DND-41 (cell line): ENCODE measurements at regions not wholly inside any gene's neighbourhood (a gene's known extent, or its start where the extent isn't known, plus 50 kb on each side); places are given as distances from the start of the nearest gene placed in this dataset.
A peak's percentile ranks its signal among the peaks of the same experiment; 100 is the strongest.

Source experiments
- ATAC-seq: fragments of 200-7000 bp; cut with Tn5 transposase; 3 replicates; pipeline ENCODE4 v1.9.1; 2021; ENCODE audit warnings: low read depth; ENCODE audit not compliant: insufficient read depth
- DNase-seq: peaks from one replicate; pipeline ENCODE4 v3.0.0-alpha.2; 2020
- H2AFZ ChIP-seq: 2 replicates; pipeline ENCODE4 v1.6.0; 2012; ENCODE audit warnings: low read depth, low read length
- H3K27ac ChIP-seq: 2 replicates; pipeline ENCODE4 v1.5.1; 2012; ENCODE audit warnings: low read length, inconsistent platforms
- H3K27me3 ChIP-seq: fragments of 200-600 bp; sonication (generic); 2 replicates; pipeline ENCODE4 v1.6.0; 2012; ENCODE audit warnings: low read length, mild to moderate bottlenecking, inconsistent platforms; ENCODE audit not compliant: insufficient read depth, poor library complexity
- H3K36me3 ChIP-seq: 2 replicates; pipeline ENCODE4 v1.5.1; 2012; ENCODE audit warnings: low read length, inconsistent platforms; ENCODE audit not compliant: insufficient read depth
- H3K4me1 ChIP-seq: 2 replicates; pipeline ENCODE4 v1.5.1; 2012; ENCODE audit warnings: mild to moderate bottlenecking, low read length; ENCODE audit not compliant: insufficient read depth
- H3K4me2 ChIP-seq: 2 replicates; pipeline ENCODE4 v1.6.0; 2012; ENCODE audit warnings: mild to moderate bottlenecking, moderate library complexity, low read length, inconsistent platforms; ENCODE audit not compliant: insufficient read depth
- H3K4me3 ChIP-seq, 2 experiments: fragments of 200-600 bp in 1 of 2; shearing (Covaris generic) in 1 of 2; 2 replicates each; pipeline ENCODE4 v1.5.1; 2012 to 2016; ENCODE audit warnings: inconsistent platforms in 2 of 2, low read length in 2 of 2, mild to moderate bottlenecking in 2 of 2, low read depth in 1 of 2, moderate library complexity in 1 of 2
- H3K79me2 ChIP-seq: 2 replicates; pipeline ENCODE4 v1.6.0; 2012; ENCODE audit warnings: low read length, inconsistent platforms; ENCODE audit not compliant: insufficient read depth
- H3K9ac ChIP-seq: 2 replicates; pipeline ENCODE4 v1.6.0; 2012; ENCODE audit warnings: low read depth, mild to moderate bottlenecking, inconsistent platforms, low read length, moderate library complexity
- H3K9me3 ChIP-seq: 2 replicates; pipeline ENCODE4 v1.5.1; 2012; ENCODE audit warnings: low read length, moderate library complexity, mild to moderate bottlenecking, inconsistent platforms; ENCODE audit not compliant: insufficient read depth, severe bottlenecking
- H4K20me1 ChIP-seq: 2 replicates; pipeline ENCODE4 v1.6.0; 2012; ENCODE audit warnings: low read length; ENCODE audit not compliant: insufficient read depth
- CTCF ChIP-seq: IDR thresholded peaks from 2 replicates; pipeline ENCODE4 v1.5.1; 2012; ENCODE audit warnings: borderline replicate concordance, low read length, moderate library complexity, mild to moderate bottlenecking; ENCODE audit not compliant: poor library complexity, severe bottlenecking; ENCODE audit errors: extremely low read depth
- EZH2 ChIP-seq: IDR thresholded peaks from 3 replicates; pipeline ENCODE4 v1.6.1; 2012; ENCODE audit warnings: borderline replicate concordance, low read depth, mild to moderate bottlenecking, moderate library complexity, low read length, inconsistent platforms; ENCODE audit not compliant: severe bottlenecking

- ATAC-seq (peak; percentile 37; the same call in 1 of the 3 replicates), DNase-seq (no peak)
- no peaks in the 10 kb centered on the region for H3K9me3 ChIP-seq
- no peak overlapping the region for H3K9ac ChIP-seq
- H3K4me2 ChIP-seq, result no peak overlapping the region
- H3K27ac ChIP-seq, result no peak overlapping the region
- no peaks in the 10 kb centered on the region for H3K4me1 ChIP-seq
- H3K79me2 ChIP-seq, result no peaks in the 10 kb centered on the region
- no peak overlapping the region for H3K4me3 ChIP-seq
- no peaks in the 10 kb centered on the region for H4K20me1 ChIP-seq
- H3K27me3 ChIP-seq, result no peaks in the 10 kb centered on the region
- H3K36me3 ChIP-seq, result peaks cover 38% of the 10 kb centered on the region
- no peak for TF ChIP-seq EZH2
- TF ChIP-seq CTCF, result no peak
- no peak overlapping the region for H2AFZ ChIP-seq
Observed at GRCh38 chrX:7252013-7252610, 104.2 kb upstream of the PUDP start.

GRCh38 chrX:7247346-7247745 is 99.4 kb upstream of the PUDP start:
- H3K27me3 ChIP-seq, result no peaks in the 10 kb centered on the region
- DNase-seq (no peak), ATAC-seq (no peak)
- H4K20me1 ChIP-seq, result no peaks in the 10 kb centered on the region
- H3K9me3 ChIP-seq, result no peaks in the 10 kb centered on the region
- H3K79me2 ChIP-seq, result no peaks in the 10 kb centered on the region; the same call in 1 of the 2 replicates
- TF ChIP-seq CTCF (no peak), EZH2 (no peak)
- peaks cover 5% of the 10 kb centered on the region for H3K4me1 ChIP-seq
- H3K4me2 ChIP-seq, result no peak overlapping the region
- H2AFZ ChIP-seq, result no peak overlapping the region
- no peak overlapping the region for H3K4me3 ChIP-seq
- no peak overlapping the region for H3K9ac ChIP-seq
- H3K27ac ChIP-seq, result no peak overlapping the region
- H3K36me3 ChIP-seq, result peaks cover 4% of the 10 kb centered on the region; the same call in 1 of the 2 replicates

GRCh38 chrX:7244405-7244804 is 96.5 kb upstream of the PUDP start:
- Histone ChIP-seq H3K9me3 (no peaks in the 10 kb centered on the region), H3K27ac (no peak overlapping the region), H3K36me3 (peaks cover 4% of the 10 kb centered on the region; the same call in 1 of the 2 replicates), H3K27me3 (no peaks in the 10 kb centered on the region), H3K79me2 (no peaks in the 10 kb centered on the region; the same call in 1 of the 2 replicates), H4K20me1 (no peaks in the 10 kb centered on the region), H3K4me3 (no peak overlapping the region), H3K9ac (no peak overlapping the region), H3K4me2 (no peak overlapping the region), H2AFZ (no peak overlapping the region), H3K4me1 (peaks cover 6% of the 10 kb centered on the region)
- TF ChIP-seq CTCF (no peak), EZH2 (no peak)
- no peak for DNase-seq
- ATAC-seq, result no peak
